CD4-positive, alpha-beta T cell treated with Interleukin-2 at 100 ng/mL for 4 hours (primary cell): ENCODE measurements at regions not wholly inside any gene's neighbourhood (a gene's known extent, or its start where the extent isn't known, plus 50 kb on each side); places are given as distances from the start of the nearest gene placed in this dataset.
"Not testable (repeated sequence)": the region's sequence is repeated elsewhere in the genome, so short reads cannot be mapped to it uniquely, and the experiment has no call there.

Source experiments
- DNase-seq: peaks from one replicate; pipeline ENCODE4 v3.0.0-alpha.2; 2020; ENCODE audit warnings: low spot score

GRCh38 chr1:194419721-194420120 lies 1233.3 kb upstream of the B3GALT2 start:
- DNase-seq: no peak

- no peak for DNase-seq
These were observed 1224.3 kb upstream of the B3GALT2 start for GRCh38 chr1:194410756-194411155.

GRCh38 chr1:194407238-194407637 lies 1220.8 kb upstream of the B3GALT2 start:
- DNase-seq: not testable (repeated sequence)

DNA sequence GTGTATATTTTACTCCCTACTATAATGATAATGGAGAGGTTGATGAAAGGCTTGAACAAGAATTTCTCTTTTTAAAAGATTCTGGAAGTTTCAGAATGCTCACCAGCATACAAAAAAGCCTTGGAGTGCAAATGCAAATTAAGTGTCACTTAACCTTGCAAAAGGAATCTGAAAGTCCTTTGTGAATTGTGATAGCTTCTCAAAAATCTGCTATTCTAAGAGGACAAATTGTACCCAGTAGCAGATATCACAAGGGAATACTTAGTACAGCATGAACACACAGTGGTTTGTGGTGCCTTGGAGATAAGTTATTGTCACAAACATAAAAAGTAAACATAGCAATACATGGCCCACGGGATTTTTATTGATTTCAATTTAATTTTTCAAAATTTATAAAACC lies 1208.3 kb upstream of the B3GALT2 start:
- no peak for DNase-seq

DNA sequence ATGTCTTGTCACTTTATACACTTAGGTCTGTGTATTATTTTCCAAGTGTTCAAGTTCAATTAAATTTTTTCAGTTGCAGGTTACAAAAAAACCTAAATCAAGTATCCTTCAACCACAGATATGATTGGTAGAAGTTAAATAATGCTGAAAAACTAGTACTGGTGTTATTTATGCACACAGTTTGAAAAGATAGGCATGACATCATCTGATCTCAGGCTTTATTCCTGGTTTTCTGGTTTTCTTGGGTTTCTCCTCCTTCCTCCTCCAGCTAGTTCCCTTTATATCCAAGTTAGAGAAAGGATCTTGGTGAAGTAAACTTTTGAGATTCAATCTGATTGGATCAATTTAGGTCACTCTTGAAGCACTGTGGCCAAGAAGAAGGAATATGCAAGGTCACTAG lies 1201.1 kb upstream of the B3GALT2 start:
- DNase-seq: no peak

DNA sequence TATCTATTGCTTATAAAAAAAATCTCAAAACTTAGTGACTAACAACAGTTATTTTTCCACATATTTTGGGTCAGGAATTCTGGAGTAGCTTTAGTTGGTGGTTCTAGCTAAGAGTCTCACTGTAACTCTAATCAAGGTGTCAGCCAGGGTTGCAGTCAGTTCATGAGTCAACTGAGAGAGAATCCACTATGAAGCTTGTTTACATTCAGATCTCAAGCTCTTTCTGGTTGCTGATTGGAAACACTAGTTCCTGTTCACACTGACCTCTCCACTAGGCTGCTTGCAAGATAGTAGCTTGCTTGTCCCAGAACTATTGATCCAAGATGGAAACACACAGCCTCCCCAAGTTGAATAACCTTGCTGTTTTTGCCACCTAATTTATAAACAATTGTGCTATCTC lies 1192.1 kb upstream of the B3GALT2 start:
- DNase-seq: no peak

- DNase-seq: no peak
These were observed 1188.2 kb upstream of the B3GALT2 start for GRCh38 chr1:194374649-194375048.

- no peak for DNase-seq
These were observed 1185.9 kb upstream of the B3GALT2 start for GRCh38 chr1:194372266-194372665.

- DNase-seq: no peak
These were observed 1183.2 kb upstream of the B3GALT2 start for GRCh38 chr1:194369622-194370021.

GRCh38 chr1:194369060-194369459 lies 1182.6 kb upstream of the B3GALT2 start:
- DNase-seq: no peak

- no peak for DNase-seq
These were observed 1180.7 kb upstream of the B3GALT2 start for GRCh38 chr1:194367121-194367520.

DNA sequence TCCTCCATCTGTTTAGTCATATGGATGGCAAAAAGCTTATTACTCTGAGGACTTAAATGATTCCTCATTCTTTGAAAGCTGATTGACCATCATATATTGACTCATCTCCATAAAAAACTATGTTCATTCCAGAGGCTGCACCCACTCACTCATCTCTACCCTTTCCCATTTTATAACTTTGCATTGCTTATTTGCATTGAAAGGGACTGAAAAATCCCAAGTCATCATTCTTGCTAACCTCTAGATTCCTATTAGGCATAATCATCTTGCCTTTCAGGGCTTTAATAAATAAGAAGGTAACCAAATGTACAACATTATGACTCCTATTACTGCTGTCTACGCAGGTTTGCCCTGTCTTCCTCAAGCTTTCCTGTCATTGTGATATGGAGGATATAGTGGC lies 1180.3 kb upstream of the B3GALT2 start:
- DNase-seq: no peak

DNA sequence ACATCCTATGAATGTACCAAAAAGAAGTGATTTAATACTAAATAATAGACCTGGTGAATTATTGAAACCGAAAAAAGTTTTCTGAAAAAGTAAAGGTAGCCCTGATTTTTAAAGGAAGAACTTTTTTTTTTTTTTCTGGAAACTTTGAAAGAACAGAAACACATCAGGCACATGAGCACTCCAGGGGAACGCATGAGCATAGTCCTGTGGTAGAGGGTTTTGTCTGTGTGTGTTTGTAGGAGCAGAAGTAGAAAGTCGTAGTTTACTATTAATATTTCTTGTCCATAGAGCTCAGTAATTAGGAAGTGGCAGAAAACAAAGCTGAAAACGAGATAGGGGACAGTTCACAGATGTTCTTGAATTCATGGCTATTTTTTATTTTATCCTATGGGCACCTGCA lies 1175.9 kb upstream of the B3GALT2 start:
- no peak for DNase-seq

- no peak for DNase-seq
These were observed 1175.1 kb upstream of the B3GALT2 start for GRCh38 chr1:194361374-194362131.

DNA sequence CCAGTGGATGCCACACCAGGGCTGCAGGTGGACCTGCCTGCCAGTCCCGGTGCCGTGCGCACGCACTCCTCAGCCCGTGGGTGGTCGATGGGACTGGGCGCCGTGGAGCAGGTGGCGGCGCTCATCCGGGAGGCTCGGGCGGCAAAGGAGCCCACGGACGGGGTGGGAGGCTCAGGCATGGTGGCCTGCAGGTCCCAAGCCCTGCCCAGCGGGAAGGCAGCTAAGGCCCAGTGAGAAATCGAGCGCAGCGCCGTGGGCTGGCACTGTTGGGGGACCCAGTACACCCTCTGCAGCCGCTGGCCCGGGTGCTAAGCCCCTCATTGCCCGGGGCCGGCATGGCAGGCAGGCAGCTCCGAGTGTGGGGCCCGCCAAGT lies 1171.8 kb upstream of the B3GALT2 start:
- no peak for DNase-seq

DNA sequence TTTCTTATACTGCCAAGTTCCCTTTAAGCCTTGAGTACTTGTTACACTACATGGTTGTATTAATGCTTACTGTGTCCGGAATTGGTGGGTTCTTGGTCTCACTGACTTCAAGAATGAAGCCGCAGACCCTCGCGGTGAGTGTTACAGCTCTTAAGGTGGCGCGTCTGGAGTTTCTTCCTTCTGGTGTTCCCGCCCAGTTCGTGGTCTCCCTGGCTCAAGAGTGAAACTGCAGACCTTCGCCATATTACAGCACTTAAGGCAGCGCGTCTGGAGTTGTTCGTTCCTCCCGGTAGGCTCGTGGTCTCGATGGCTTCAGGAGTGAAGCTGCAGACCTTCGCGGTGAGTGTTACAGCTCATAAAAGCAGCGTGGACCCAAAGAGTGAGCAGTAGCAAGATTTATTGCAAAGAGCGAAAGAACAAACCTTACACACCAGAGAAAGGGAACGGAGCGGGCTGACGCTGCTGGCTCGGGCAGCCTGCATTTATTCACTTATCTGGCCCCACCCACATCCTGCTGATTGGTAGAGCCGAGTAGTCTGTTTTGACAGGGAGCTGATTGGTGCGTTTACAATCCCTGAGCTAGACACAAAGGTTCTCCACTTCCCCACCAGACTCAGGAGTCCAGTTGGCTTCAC lies 1171.3 kb upstream of the B3GALT2 start:
- not testable (repeated sequence) for DNase-seq

GRCh38 chr1:194355488-194356106 lies 1169.2 kb upstream of the B3GALT2 start:
- no peak for DNase-seq

GRCh38 chr1:194353121-194353520 lies 1166.7 kb upstream of the B3GALT2 start:
- no peak for DNase-seq

DNA sequence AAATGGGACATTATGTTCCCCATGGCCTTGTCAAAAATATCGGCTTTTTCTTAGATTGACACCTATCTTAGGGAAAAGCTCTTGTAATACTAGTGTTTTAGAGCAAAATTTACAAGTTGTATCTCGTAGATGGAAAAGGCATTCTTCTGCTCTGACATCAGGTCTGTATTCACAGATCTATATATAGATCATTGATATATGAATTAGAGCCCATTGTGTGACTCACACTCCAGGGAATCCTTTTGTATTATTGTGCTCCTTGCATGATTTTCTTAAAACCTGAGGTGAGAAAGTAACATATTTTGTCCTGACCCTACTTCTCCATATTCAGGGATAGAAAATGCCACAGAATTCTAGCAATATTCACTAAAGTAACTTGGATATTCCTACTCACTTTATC lies 1160.8 kb upstream of the B3GALT2 start:
- DNase-seq: no peak

GRCh38 chr1:194342484-194343262 lies 1156.3 kb upstream of the B3GALT2 start:
- DNase-seq: no peak

GRCh38 chr1:194341587-194341986 lies 1155.2 kb upstream of the B3GALT2 start:
- DNase-seq: no peak

DNA sequence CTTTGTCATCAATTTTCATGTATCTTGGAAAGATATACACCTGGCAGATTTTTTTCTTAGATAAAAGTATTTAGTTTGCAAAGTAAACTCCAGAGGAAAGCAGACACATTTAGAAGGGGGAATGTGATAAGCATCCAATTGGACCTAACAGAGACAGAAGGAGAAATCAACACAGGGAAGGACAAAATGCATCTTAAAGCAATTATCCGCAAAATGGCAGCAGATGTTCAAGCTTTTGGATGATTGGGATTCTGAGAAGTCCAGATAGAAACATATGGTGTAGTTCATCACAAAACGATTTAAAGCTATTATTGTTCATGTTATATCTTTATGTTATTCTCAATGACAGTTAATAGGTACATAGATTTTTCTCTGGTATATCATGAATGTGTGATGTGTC lies 1153.1 kb upstream of the B3GALT2 start:
- DNase-seq: no peak
